Astrocyte (in vitro differentiated cells and primary cell): ENCODE measurements at regions not wholly inside any gene's neighbourhood (a gene's known extent, or its start where the extent isn't known, plus 50 kb on each side); places are given as distances from the start of the nearest gene placed in this dataset.

ENCODE experiments used
- DNase-seq: peaks from one replicate; pipeline ENCODE4 v3.0.0-alpha.2; 2010; ENCODE audit warnings: low read depth
- FAIRE-seq: peaks from 2 replicates; lab custom pipeline; 2011; peaks lifted over from hg19 to GRCh38; lab: Jason Lieb, UNC
- H2AFZ ChIP-seq: 2 replicates; pipeline ENCODE4 v1.6.0; 2012; ENCODE audit warnings: low read depth, low read length, inconsistent platforms
- H3K27ac ChIP-seq: 2 replicates; pipeline ENCODE4 v1.5.1; 2011; ENCODE audit warnings: low read depth, low read length, inconsistent platforms
- H3K27me3 ChIP-seq: 2 replicates; pipeline ENCODE4 v1.6.0; 2011; ENCODE audit warnings: low read length, inconsistent platforms; ENCODE audit not compliant: insufficient read depth
- H3K36me3 ChIP-seq: 2 replicates; pipeline ENCODE4 v1.5.1; 2011; ENCODE audit warnings: low read length, inconsistent platforms; ENCODE audit not compliant: insufficient read depth
- H3K4me1 ChIP-seq: 2 replicates; pipeline ENCODE4 v1.5.1; 2011; ENCODE audit warnings: low read length, inconsistent platforms; ENCODE audit not compliant: insufficient read depth
- H3K4me2 ChIP-seq: 2 replicates; pipeline ENCODE4 v1.6.0; 2012; ENCODE audit warnings: low read length, inconsistent platforms
- H3K4me3 ChIP-seq: 2 replicates; pipeline ENCODE4 v1.5.1; 2011; ENCODE audit warnings: low read depth, mild to moderate bottlenecking, low read length, inconsistent platforms; ENCODE audit not compliant: insufficient read depth
- H3K79me2 ChIP-seq: 2 replicates; pipeline ENCODE4 v1.6.0; 2012; ENCODE audit warnings: mild to moderate bottlenecking, low read length, inconsistent platforms; ENCODE audit not compliant: insufficient read depth
- H3K9ac ChIP-seq: 2 replicates; pipeline ENCODE4 v1.6.0; 2012; ENCODE audit warnings: mild to moderate bottlenecking, low read length, inconsistent platforms
- H3K9me3 ChIP-seq: 2 replicates; pipeline ENCODE4 v1.5.1; 2012; ENCODE audit warnings: low read depth, mild to moderate bottlenecking, low read length, inconsistent platforms; ENCODE audit not compliant: insufficient read depth
- H4K20me1 ChIP-seq: 2 replicates; pipeline ENCODE4 v1.6.0; 2012; ENCODE audit warnings: low read length, inconsistent platforms; ENCODE audit not compliant: insufficient read depth
- H3K27ac Mint-ChIP-seq: one replicate; pipeline ENCODE4 v1.8.0; 2021; ENCODE audit warnings: mild to moderate bottlenecking, mixed read lengths; ENCODE audit not compliant: unreplicated experiment
- H3K27me3 Mint-ChIP-seq: one replicate; pipeline ENCODE4 v1.8.0; 2021; ENCODE audit warnings: low read depth, mixed read lengths; ENCODE audit not compliant: unreplicated experiment
- H3K36me3 Mint-ChIP-seq: one replicate; pipeline ENCODE4 v1.8.0; 2021; ENCODE audit warnings: low read depth, mixed read lengths; ENCODE audit not compliant: unreplicated experiment
- H3K4me1 Mint-ChIP-seq: one replicate; pipeline ENCODE4 v1.8.0; 2021; ENCODE audit warnings: low read depth, mixed read lengths; ENCODE audit not compliant: unreplicated experiment
- H3K4me3 Mint-ChIP-seq: one replicate; pipeline ENCODE4 v1.8.0; 2021; ENCODE audit warnings: mild to moderate bottlenecking, moderate library complexity, mixed read lengths; ENCODE audit not compliant: unreplicated experiment
- H3K9me3 Mint-ChIP-seq: one replicate; pipeline ENCODE4 v1.8.0; 2021; ENCODE audit warnings: mild to moderate bottlenecking, mixed read lengths; ENCODE audit not compliant: unreplicated experiment
- EZH2 ChIP-seq: IDR thresholded peaks from 2 replicates; pipeline ENCODE4 v1.6.1; 2012; ENCODE audit warnings: mild to moderate bottlenecking, low read length, inconsistent platforms; ENCODE audit not compliant: insufficient read depth
- TF ChIP-seq, protein P1 (sequence below): IDR thresholded peaks from 2 replicates; pipeline ENCODE4 v1.5.1; 2011; ENCODE audit warnings: low read depth, mild to moderate bottlenecking, inconsistent platforms, low read length, moderate library complexity; ENCODE audit not compliant: insufficient read depth

GRCh38 chr5:77948476-77948875 is 172.3 kb upstream of the TBCA start:
- no peaks in the 10 kb centered on the region for H4K20me1 ChIP-seq
- H3K9me3 Mint-ChIP-seq: peaks cover 2% of the 10 kb centered on the region
- no peak overlapping the region for H2AFZ ChIP-seq
- DNase-seq (no peak), FAIRE-seq (no peak)
- no peak for TF ChIP-seq EZH2
- TF ChIP-seq, protein P1, sequence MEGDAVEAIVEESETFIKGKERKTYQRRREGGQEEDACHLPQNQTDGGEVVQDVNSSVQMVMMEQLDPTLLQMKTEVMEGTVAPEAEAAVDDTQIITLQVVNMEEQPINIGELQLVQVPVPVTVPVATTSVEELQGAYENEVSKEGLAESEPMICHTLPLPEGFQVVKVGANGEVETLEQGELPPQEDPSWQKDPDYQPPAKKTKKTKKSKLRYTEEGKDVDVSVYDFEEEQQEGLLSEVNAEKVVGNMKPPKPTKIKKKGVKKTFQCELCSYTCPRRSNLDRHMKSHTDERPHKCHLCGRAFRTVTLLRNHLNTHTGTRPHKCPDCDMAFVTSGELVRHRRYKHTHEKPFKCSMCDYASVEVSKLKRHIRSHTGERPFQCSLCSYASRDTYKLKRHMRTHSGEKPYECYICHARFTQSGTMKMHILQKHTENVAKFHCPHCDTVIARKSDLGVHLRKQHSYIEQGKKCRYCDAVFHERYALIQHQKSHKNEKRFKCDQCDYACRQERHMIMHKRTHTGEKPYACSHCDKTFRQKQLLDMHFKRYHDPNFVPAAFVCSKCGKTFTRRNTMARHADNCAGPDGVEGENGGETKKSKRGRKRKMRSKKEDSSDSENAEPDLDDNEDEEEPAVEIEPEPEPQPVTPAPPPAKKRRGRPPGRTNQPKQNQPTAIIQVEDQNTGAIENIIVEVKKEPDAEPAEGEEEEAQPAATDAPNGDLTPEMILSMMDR: no peak
- H3K27me3 ChIP-seq: peaks cover 5% of the 10 kb centered on the region
- H3K79me2 ChIP-seq: no peaks in the 10 kb centered on the region
- no peak overlapping the region for H3K27ac Mint-ChIP-seq
- no peak overlapping the region for H3K27ac ChIP-seq
- H3K36me3 ChIP-seq: no peaks in the 10 kb centered on the region
- H3K9ac ChIP-seq: no peak overlapping the region
- peaks cover 3% of the 10 kb centered on the region for H3K4me1 Mint-ChIP-seq
- H3K4me3 ChIP-seq: no peak overlapping the region
- H3K4me3 Mint-ChIP-seq: no peak overlapping the region
- peaks cover 5% of the 10 kb centered on the region for H3K27me3 Mint-ChIP-seq
- H3K36me3 Mint-ChIP-seq: no peaks in the 10 kb centered on the region
- H3K4me1 ChIP-seq: no peaks in the 10 kb centered on the region
- H3K4me2 ChIP-seq: no peak overlapping the region
- H3K9me3 ChIP-seq: no peaks in the 10 kb centered on the region

DNA sequence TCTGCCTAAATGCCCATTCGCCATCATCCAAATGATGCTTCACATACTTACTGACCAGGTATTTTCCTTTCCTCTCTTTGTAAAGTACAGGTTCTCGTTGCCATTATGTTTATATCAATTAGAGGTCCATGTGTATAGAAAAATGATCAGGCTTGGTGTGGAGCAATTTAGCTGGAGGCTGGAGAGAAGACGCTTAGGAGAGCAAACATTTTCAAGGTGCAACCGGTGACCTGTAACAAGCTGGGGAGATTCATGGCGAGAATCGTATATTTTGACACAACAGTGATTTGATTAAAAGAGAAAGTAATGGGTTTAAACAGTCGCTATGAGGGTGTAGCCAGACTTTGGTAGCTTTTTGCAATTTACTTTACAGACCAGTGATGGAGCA is 170.9 kb upstream of the TBCA start:
- no peak overlapping the region for H3K4me2 ChIP-seq
- Mint-ChIP-seq H3K4me3 (no peak overlapping the region), H3K36me3 (no peaks in the 10 kb centered on the region), H3K4me1 (no peaks in the 10 kb centered on the region), H3K27me3 (peaks cover 5% of the 10 kb centered on the region), H3K27ac (no peak overlapping the region), H3K9me3 (peaks cover 2% of the 10 kb centered on the region)
- H3K27me3 ChIP-seq: peaks cover 7% of the 10 kb centered on the region
- no peak overlapping the region for H2AFZ ChIP-seq
- H3K9me3 ChIP-seq: no peaks in the 10 kb centered on the region
- TF ChIP-seq EZH2: no peak
- TF ChIP-seq, protein P1: no peak
- H3K9ac ChIP-seq: no peak overlapping the region
- H3K4me1 ChIP-seq: no peaks in the 10 kb centered on the region
- H3K36me3 ChIP-seq: no peaks in the 10 kb centered on the region
- H3K4me3 ChIP-seq: no peak overlapping the region
- H3K27ac ChIP-seq: no peak overlapping the region
- no peak for FAIRE-seq
- no peaks in the 10 kb centered on the region for H3K79me2 ChIP-seq
- DNase-seq: no peak
- H4K20me1 ChIP-seq: no peaks in the 10 kb centered on the region

GRCh38 chr5:77946381-77947040 is 170.4 kb upstream of the TBCA start:
- no peaks in the 10 kb centered on the region for H4K20me1 ChIP-seq
- no peaks in the 10 kb centered on the region for H3K79me2 ChIP-seq
- Mint-ChIP-seq H3K9me3 (peaks cover 2% of the 10 kb centered on the region), H3K27ac (no peak overlapping the region), H3K36me3 (no peaks in the 10 kb centered on the region), H3K4me1 (no peaks in the 10 kb centered on the region), H3K4me3 (no peak overlapping the region), H3K27me3 (peaks cover 5% of the 10 kb centered on the region)
- H3K4me3 ChIP-seq: no peak overlapping the region
- no peaks in the 10 kb centered on the region for H3K9me3 ChIP-seq
- no peak for TF ChIP-seq EZH2
- TF ChIP-seq, protein P1: no peak
- H3K9ac ChIP-seq: no peak overlapping the region
- H3K36me3 ChIP-seq: no peaks in the 10 kb centered on the region
- no peak overlapping the region for H2AFZ ChIP-seq
- FAIRE-seq (no peak), DNase-seq (no peak)
- H3K27ac ChIP-seq: no peak overlapping the region
- no peak overlapping the region for H3K4me2 ChIP-seq
- peaks cover 7% of the 10 kb centered on the region for H3K27me3 ChIP-seq
- no peaks in the 10 kb centered on the region for H3K4me1 ChIP-seq
